ENCODE measurements at regions not wholly inside any gene's neighbourhood (a gene's known extent, or its start where the extent isn't known, plus 50 kb on each side); places are given as distances from the start of the nearest gene placed in this dataset.

DNA sequence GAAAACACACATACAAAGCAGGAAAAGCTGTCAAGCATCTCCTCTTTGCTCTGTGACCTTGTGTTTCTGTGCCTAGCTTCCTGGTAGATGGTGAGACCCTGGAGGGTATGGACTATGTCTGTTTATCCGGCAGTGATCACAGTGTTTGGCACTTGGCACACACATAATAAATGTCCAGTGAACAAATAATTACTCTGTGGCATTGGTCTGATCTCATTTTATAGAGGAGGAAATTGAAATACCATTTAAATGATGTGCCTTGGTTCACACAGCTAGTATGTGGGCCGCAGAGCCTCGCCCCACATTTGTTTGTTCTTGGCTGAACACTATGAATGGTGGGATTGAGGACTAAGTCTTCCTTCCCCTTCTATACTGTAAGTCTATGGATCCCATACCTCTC lies 104.7 kb upstream of the SPON1 start:
- Histone ChIP-seq H3K36me3 (no peaks in the 10 kb centered on the region), H3K4me1 (no peaks in the 10 kb centered on the region), H3K9me3 (no peaks in the 10 kb centered on the region), H3K27me3 (no peaks in the 10 kb centered on the region), H3K27ac (no peak overlapping the region), H3K4me3 (no peak overlapping the region)
- TF ChIP-seq EP300 (IDR thresholded peaks at IDR 0.05; ENCODE audit: low read depth) (no peak), POLR2AphosphoS5 (IDR thresholded peaks at IDR 0.05) (no peak), POLR2A (IDR thresholded peaks at IDR 0.05) (no peak)
- TF ChIP-seq, protein P1, sequence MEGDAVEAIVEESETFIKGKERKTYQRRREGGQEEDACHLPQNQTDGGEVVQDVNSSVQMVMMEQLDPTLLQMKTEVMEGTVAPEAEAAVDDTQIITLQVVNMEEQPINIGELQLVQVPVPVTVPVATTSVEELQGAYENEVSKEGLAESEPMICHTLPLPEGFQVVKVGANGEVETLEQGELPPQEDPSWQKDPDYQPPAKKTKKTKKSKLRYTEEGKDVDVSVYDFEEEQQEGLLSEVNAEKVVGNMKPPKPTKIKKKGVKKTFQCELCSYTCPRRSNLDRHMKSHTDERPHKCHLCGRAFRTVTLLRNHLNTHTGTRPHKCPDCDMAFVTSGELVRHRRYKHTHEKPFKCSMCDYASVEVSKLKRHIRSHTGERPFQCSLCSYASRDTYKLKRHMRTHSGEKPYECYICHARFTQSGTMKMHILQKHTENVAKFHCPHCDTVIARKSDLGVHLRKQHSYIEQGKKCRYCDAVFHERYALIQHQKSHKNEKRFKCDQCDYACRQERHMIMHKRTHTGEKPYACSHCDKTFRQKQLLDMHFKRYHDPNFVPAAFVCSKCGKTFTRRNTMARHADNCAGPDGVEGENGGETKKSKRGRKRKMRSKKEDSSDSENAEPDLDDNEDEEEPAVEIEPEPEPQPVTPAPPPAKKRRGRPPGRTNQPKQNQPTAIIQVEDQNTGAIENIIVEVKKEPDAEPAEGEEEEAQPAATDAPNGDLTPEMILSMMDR (IDR thresholded peaks at IDR 0.05) = no peak
- DNase-seq = no peak
- in situ Hi-C loops (cut with MboI; ENCODE audit: low pct_ligation_motif_present in 1 of 4, low pct_unique_long_range_greater_than_20kb in 1 of 4, low sequenced_read_pairs in 3 of 4) (no loop called here), intact Hi-C loops (cut with DNase I; ENCODE audit: low total_unique reads) (no loop called here)
- 68 to 73% methylated on average over 3 of the region's 3 CpGs for WGBS, 2 donors (ENCODE audit: low coverage in 1 of 2)

DNA sequence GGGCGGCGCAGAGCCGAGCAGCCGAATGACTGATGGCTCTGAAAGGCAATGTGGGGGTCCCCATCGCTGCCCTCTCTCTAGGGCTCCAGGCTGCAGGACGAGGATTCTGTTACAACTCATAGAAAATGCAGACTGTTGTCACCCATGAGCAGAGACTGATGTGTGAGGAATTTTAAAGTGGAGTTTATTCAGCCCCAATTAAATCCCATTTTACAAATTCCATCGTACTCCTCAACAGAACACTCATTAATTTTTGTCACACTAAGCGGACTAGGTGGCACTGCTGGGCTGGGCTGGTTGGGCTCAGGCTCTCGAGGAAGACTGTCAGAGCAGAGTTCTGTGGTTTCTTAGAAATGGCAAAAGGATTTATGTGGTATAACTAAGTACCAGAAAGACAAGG lies 102.6 kb upstream of the SPON1 start:
- no peaks in the 10 kb centered on the region for H3K36me3 ChIP-seq
- H3K4me3 ChIP-seq = no peak overlapping the region
- in situ Hi-C loops (cut with MboI; ENCODE audit: low pct_ligation_motif_present in 1 of 4, low pct_unique_long_range_greater_than_20kb in 1 of 4, low sequenced_read_pairs in 3 of 4) (no loop called here), intact Hi-C loops (cut with DNase I; ENCODE audit: low total_unique reads) (no loop called here)
- no peaks in the 10 kb centered on the region for H3K4me1 ChIP-seq
- no peaks in the 10 kb centered on the region for H3K27me3 ChIP-seq
- no peaks in the 10 kb centered on the region for H3K9me3 ChIP-seq
- H3K27ac ChIP-seq = no peak overlapping the region
- 68 to 77% methylated on average over 3 to 9 of the region's 9 CpGs for WGBS, 2 donors (ENCODE audit: low coverage in 1 of 2)
- DNase-seq = no peak
- no peak for TF ChIP-seq POLR2AphosphoS5 (IDR thresholded peaks at IDR 0.05)
- TF ChIP-seq, protein P1 (IDR thresholded peaks at IDR 0.05) = no peak
- no peak for TF ChIP-seq EP300 (IDR thresholded peaks at IDR 0.05; ENCODE audit: low read depth)
- TF ChIP-seq POLR2A (IDR thresholded peaks at IDR 0.05) = no peak

DNA sequence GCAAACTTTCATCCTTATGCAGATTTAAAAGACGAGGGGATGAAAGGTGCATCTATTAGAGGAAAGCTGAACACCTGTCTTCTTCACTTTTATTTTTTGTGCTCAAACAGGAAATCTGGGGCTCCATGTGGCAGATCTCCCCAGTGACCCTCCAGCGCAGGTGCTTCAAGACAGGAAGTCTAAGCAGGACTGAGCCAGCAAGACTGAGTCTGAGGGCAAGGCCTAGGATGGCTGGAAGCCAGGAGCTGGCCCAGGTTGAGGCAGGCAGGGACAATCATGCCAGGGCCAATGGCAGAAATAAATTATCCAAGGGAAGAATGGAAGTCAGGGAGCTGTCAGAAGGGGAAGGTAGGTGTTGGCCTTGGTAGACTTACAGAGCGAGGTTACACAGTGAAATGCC lies 101.1 kb upstream of the SPON1 start:
- in situ Hi-C loops (cut with MboI; ENCODE audit: low pct_ligation_motif_present in 1 of 4, low pct_unique_long_range_greater_than_20kb in 1 of 4, low sequenced_read_pairs in 3 of 4) (no loop called here), intact Hi-C loops (cut with DNase I; ENCODE audit: low total_unique reads) (no loop called here)
- H3K27me3 ChIP-seq = no peaks in the 10 kb centered on the region
- H3K4me3 ChIP-seq = no peak overlapping the region
- H3K9me3 ChIP-seq = no peaks in the 10 kb centered on the region
- H3K36me3 ChIP-seq = no peaks in the 10 kb centered on the region
- DNase-seq = no peak
- no peaks in the 10 kb centered on the region for H3K4me1 ChIP-seq
- TF ChIP-seq POLR2A (IDR thresholded peaks at IDR 0.05) (no peak), POLR2AphosphoS5 (IDR thresholded peaks at IDR 0.05) (no peak), EP300 (IDR thresholded peaks at IDR 0.05; ENCODE audit: low read depth) (no peak)
- TF ChIP-seq, protein P1 (IDR thresholded peaks at IDR 0.05) = no peak
- no peak overlapping the region for H3K27ac ChIP-seq
- 83 to 84% methylated on average over 2 to 3 of the region's 3 CpGs for WGBS, 2 donors (ENCODE audit: low coverage in 1 of 2)

DNA sequence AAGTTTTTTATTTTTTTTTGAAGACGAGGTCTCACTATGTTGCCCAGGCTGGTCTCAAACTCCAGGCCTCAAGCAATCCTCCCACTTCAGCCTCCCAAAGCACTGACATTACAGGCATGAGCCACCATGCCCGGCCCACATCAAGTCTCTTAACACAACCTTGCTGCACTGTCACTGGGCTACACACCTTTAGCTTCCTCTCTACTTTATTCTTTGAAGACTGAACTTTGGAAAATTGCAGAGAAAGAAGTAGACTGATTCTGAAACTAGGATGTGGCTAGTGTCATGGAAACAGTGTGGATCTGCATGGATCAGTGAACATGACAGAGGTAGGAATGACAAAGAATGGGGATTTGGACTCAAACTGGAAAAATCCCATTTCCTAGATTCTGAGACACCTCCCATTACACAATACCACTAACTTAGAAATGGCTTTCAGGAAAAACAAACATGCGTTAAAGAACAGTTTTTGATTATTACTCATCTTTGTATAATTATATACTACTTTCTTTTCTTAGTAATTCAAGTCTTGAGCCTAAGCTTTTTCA lies 99.6 kb upstream of the SPON1 start:
- H3K4me1 ChIP-seq = no peaks in the 10 kb centered on the region
- no peaks in the 10 kb centered on the region for H3K36me3 ChIP-seq
- intact Hi-C loops (cut with DNase I; ENCODE audit: low total_unique reads) = no loop called here
- no peaks in the 10 kb centered on the region for H3K27me3 ChIP-seq
- in situ Hi-C loops (cut with MboI; ENCODE audit: low pct_ligation_motif_present in 1 of 4, low pct_unique_long_range_greater_than_20kb in 1 of 4, low sequenced_read_pairs in 3 of 4) = no loop called here
- no peak for DNase-seq
- H3K27ac ChIP-seq = no peak overlapping the region
- no peak overlapping the region for H3K4me3 ChIP-seq
- WGBS, 2 donors (ENCODE audit: low coverage in 1 of 2) = 77 to 90% methylated on average over 3 of the region's 3 CpGs
- no peak for TF ChIP-seq POLR2AphosphoS5 (IDR thresholded peaks at IDR 0.05)
- no peak for TF ChIP-seq POLR2A (IDR thresholded peaks at IDR 0.05)
- TF ChIP-seq, protein P1 (IDR thresholded peaks at IDR 0.05) = no peak
- TF ChIP-seq EP300 (IDR thresholded peaks at IDR 0.05; ENCODE audit: low read depth) = no peak
- no peaks in the 10 kb centered on the region for H3K9me3 ChIP-seq
